ENCODE measurements at regions not wholly inside any gene's neighbourhood (a gene's known extent, or its start where the extent isn't known, plus 50 kb on each side); places are given as distances from the start of the nearest gene placed in this dataset.
A peak's percentile ranks its signal among the peaks of the same experiment; 100 is the strongest.

- no peak for DNase-seq (ENCODE audit: extremely low read depth, low read depth)
Observed at GRCh38 chr18:53757328-53757727, 467.1 kb downstream of the MBD2 start.

- no peak for DNase-seq (ENCODE audit: extremely low read depth, low read depth)
Observed at GRCh38 chr18:53756610-53756972, 467.9 kb downstream of the MBD2 start.

GRCh38 chr18:53755914-53756609 is 468.4 kb downstream of the MBD2 start:
- no peak for DNase-seq (ENCODE audit: extremely low read depth, low read depth)

- no peak for DNase-seq (ENCODE audit: extremely low read depth, low read depth)
Observed at GRCh38 chr18:53754154-53754553, 470.3 kb downstream of the MBD2 start.

- no peak for DNase-seq (ENCODE audit: extremely low read depth, low read depth)
Observed at GRCh38 chr18:53753601-53754000, 470.9 kb downstream of the MBD2 start.

GRCh38 chr18:53752781-53753367 is 471.6 kb downstream of the MBD2 start:
- DNase-seq (ENCODE audit: extremely low read depth, low read depth) = no peak

GRCh38 chr18:53749766-53750165 is 474.7 kb downstream of the MBD2 start:
- DNase-seq (ENCODE audit: extremely low read depth, low read depth) = no peak

GRCh38 chr18:53747663-53748160 is 476.8 kb downstream of the MBD2 start:
- no peak for DNase-seq (ENCODE audit: extremely low read depth, low read depth)

- no peak for DNase-seq (ENCODE audit: extremely low read depth, low read depth)
Observed at GRCh38 chr18:53747210-53747609, 477.3 kb downstream of the MBD2 start.

GRCh38 chr18:53745986-53746385 is 478.5 kb downstream of the MBD2 start:
- DNase-seq (ENCODE audit: extremely low read depth, low read depth) = no peak

- DNase-seq (ENCODE audit: extremely low read depth, low read depth) = peak; percentile 1
Observed at GRCh38 chr18:53745224-53745967, 479.1 kb downstream of the MBD2 start.

GRCh38 chr18:53739700-53740099 is 484.8 kb downstream of the MBD2 start:
- no peak for DNase-seq (ENCODE audit: extremely low read depth, low read depth)

- no peak for DNase-seq (ENCODE audit: extremely low read depth, low read depth)
Observed at GRCh38 chr18:53735526-53735925, 488.9 kb downstream of the MBD2 start.

- DNase-seq (ENCODE audit: extremely low read depth, low read depth) = no peak
Observed at GRCh38 chr18:53715243-53715853, 509.1 kb downstream of the MBD2 start.

GRCh38 chr18:53710080-53710479 is 514.4 kb downstream of the MBD2 start:
- no peak for DNase-seq (ENCODE audit: extremely low read depth, low read depth)

GRCh38 chr18:53702480-53702879 is 522.0 kb downstream of the MBD2 start:
- DNase-seq (ENCODE audit: extremely low read depth, low read depth) = no peak

GRCh38 chr18:53701697-53702096 is 522.8 kb downstream of the MBD2 start:
- no peak for DNase-seq (ENCODE audit: extremely low read depth, low read depth)

- peak; percentile 2 for DNase-seq (ENCODE audit: extremely low read depth, low read depth)
Observed at GRCh38 chr18:53698907-53699306, 525.6 kb downstream of the MBD2 start.

- no peak for DNase-seq (ENCODE audit: extremely low read depth, low read depth)
Observed at GRCh38 chr18:53689886-53690285, 534.6 kb downstream of the MBD2 start.

GRCh38 chr18:53686965-53687364 is 537.5 kb downstream of the MBD2 start:
- DNase-seq (ENCODE audit: extremely low read depth, low read depth) = no peak

- DNase-seq (ENCODE audit: extremely low read depth, low read depth) = no peak
Observed at GRCh38 chr18:53682796-53683195, 541.7 kb downstream of the MBD2 start.

All from NCI-H460 (cell line).